Osteoblast (primary cell): ENCODE measurements at regions not wholly inside any gene's neighbourhood (a gene's known extent, or its start where the extent isn't known, plus 50 kb on each side); places are given as distances from the start of the nearest gene placed in this dataset.

ENCODE experiments used
- DNase-seq: peaks from one replicate; pipeline ENCODE4 v3.0.0; 2011; ENCODE audit warnings: low spot score, mixed read lengths; ENCODE audit not compliant: insufficient read length; ENCODE audit errors: missing footprints
- H2AFZ ChIP-seq: 2 replicates; pipeline ENCODE4 v1.6.0; 2011; ENCODE audit warnings: mild to moderate bottlenecking, low read length
- H3K27ac ChIP-seq: 2 replicates; pipeline ENCODE4 v1.5.1; 2011; ENCODE audit warnings: mild to moderate bottlenecking, low read depth, low read length, moderate library complexity
- H3K27me3 ChIP-seq: 2 replicates; pipeline ENCODE4 v1.6.0; 2012; ENCODE audit warnings: mild to moderate bottlenecking, control low read depth, inconsistent platforms, low read length, moderate library complexity; ENCODE audit not compliant: insufficient read depth
- H3K36me3 ChIP-seq: 2 replicates; pipeline ENCODE4 v1.5.1; 2011; ENCODE audit warnings: mild to moderate bottlenecking, low read length, control low read depth, moderate library complexity; ENCODE audit not compliant: insufficient read depth
- H3K4me1 ChIP-seq: 2 replicates; pipeline ENCODE4 v1.5.1; 2011; ENCODE audit warnings: mild to moderate bottlenecking, low read length, control low read depth, moderate library complexity; ENCODE audit not compliant: insufficient read depth
- H3K4me2 ChIP-seq: 2 replicates; pipeline ENCODE4 v1.6.0; 2011; ENCODE audit warnings: mild to moderate bottlenecking, low read length; ENCODE audit not compliant: insufficient read depth
- H3K4me3 ChIP-seq: fragments of 200-600 bp; sonication (generic); 3 replicates; pipeline ENCODE4 v1.5.1; 2012; ENCODE audit warnings: mild to moderate bottlenecking, low read length, inconsistent platforms; ENCODE audit not compliant: insufficient read depth
- H3K79me2 ChIP-seq: 2 replicates; pipeline ENCODE4 v1.6.0; 2012; ENCODE audit warnings: mild to moderate bottlenecking, low read length, control low read depth, inconsistent platforms; ENCODE audit not compliant: insufficient read depth
- H3K9me3 ChIP-seq: 2 replicates; pipeline ENCODE4 v1.5.1; 2011; ENCODE audit warnings: low read depth, low read length, control low read depth
- H4K20me1 ChIP-seq: 2 replicates; pipeline ENCODE4 v1.6.0; 2012; ENCODE audit warnings: mild to moderate bottlenecking, low read length, control low read depth; ENCODE audit not compliant: insufficient read depth
- CTCF ChIP-seq: IDR thresholded peaks from 2 replicates; pipeline ENCODE4 v1.5.1; 2011; ENCODE audit warnings: mild to moderate bottlenecking, low read depth, low read length, moderate library complexity; ENCODE audit errors: extremely low read depth

GRCh38 chr2:209208211-209208610 is 215.6 kb upstream of the MAP2 start:
- no peak overlapping the region for H2AFZ ChIP-seq
- no peaks in the 10 kb centered on the region for H3K27me3 ChIP-seq
- no peak overlapping the region for H3K4me3 ChIP-seq
- no peaks in the 10 kb centered on the region for H4K20me1 ChIP-seq
- no peaks in the 10 kb centered on the region for H3K36me3 ChIP-seq
- H3K79me2 ChIP-seq: no peaks in the 10 kb centered on the region
- H3K9me3 ChIP-seq: no peaks in the 10 kb centered on the region
- H3K27ac ChIP-seq: no peak overlapping the region
- no peak for TF ChIP-seq CTCF
- no peak overlapping the region for H3K4me2 ChIP-seq
- H3K4me1 ChIP-seq: no peaks in the 10 kb centered on the region
- DNase-seq: no peak

GRCh38 chr2:209209943-209210342 is 213.9 kb upstream of the MAP2 start:
- Histone ChIP-seq H4K20me1 (no peaks in the 10 kb centered on the region), H3K4me3 (no peak overlapping the region), H3K4me2 (no peak overlapping the region), H2AFZ (no peak overlapping the region), H3K9me3 (no peaks in the 10 kb centered on the region), H3K36me3 (no peaks in the 10 kb centered on the region), H3K79me2 (no peaks in the 10 kb centered on the region), H3K27ac (no peak overlapping the region), H3K4me1 (no peaks in the 10 kb centered on the region), H3K27me3 (no peaks in the 10 kb centered on the region)
- no peak for TF ChIP-seq CTCF
- DNase-seq: no peak

GRCh38 chr2:209230560-209230959 is 193.3 kb upstream of the MAP2 start:
- H3K79me2 ChIP-seq: no peaks in the 10 kb centered on the region
- DNase-seq: no peak
- no peaks in the 10 kb centered on the region for H4K20me1 ChIP-seq
- TF ChIP-seq CTCF: no peak
- no peak overlapping the region for H3K4me3 ChIP-seq
- H3K4me2 ChIP-seq: no peak overlapping the region
- no peak overlapping the region for H2AFZ ChIP-seq
- H3K27me3 ChIP-seq: no peaks in the 10 kb centered on the region
- no peaks in the 10 kb centered on the region for H3K9me3 ChIP-seq
- H3K36me3 ChIP-seq: no peaks in the 10 kb centered on the region
- no peaks in the 10 kb centered on the region for H3K4me1 ChIP-seq
- no peak overlapping the region for H3K27ac ChIP-seq

- Histone ChIP-seq H3K27ac (no peak overlapping the region), H2AFZ (no peak overlapping the region), H3K79me2 (no peaks in the 10 kb centered on the region), H3K9me3 (no peaks in the 10 kb centered on the region), H4K20me1 (no peaks in the 10 kb centered on the region), H3K36me3 (no peaks in the 10 kb centered on the region), H3K27me3 (no peaks in the 10 kb centered on the region), H3K4me3 (no peak overlapping the region), H3K4me2 (no peak overlapping the region), H3K4me1 (no peaks in the 10 kb centered on the region)
- no peak for DNase-seq
- TF ChIP-seq CTCF: no peak
Measured at GRCh38 chr2:209236377-209236776, 187.5 kb upstream of the MAP2 start.
